ENCODE measurements at regions not wholly inside any gene's neighbourhood (a gene's known extent, or its start where the extent isn't known, plus 50 kb on each side); places are given as distances from the start of the nearest gene placed in this dataset.

GRCh38 chr11:42713279-42713678 lies 598.5 kb upstream of the API5 start:
- H3K36me3 ChIP-seq (ENCODE audit: control insufficient read depth in 3 of 3, insufficient read depth in 2 of 3, low read depth in 1 of 3, low read length in 3 of 3) = no peaks in the 10 kb centered on the region
- WGBS, 3 donors = 57 to 59% (median 57%) methylated on average over 1 of the region's 1 CpG
- H3K27me3 ChIP-seq (ENCODE audit: control insufficient read depth in 3 of 3, insufficient read depth in 3 of 3, low read length in 3 of 3) = no peaks in the 10 kb centered on the region
- no peaks in the 10 kb centered on the region for H3K4me1 ChIP-seq (ENCODE audit: control insufficient read depth in 3 of 3, insufficient read depth in 2 of 3, low read depth in 1 of 3, low read length in 2 of 3)
- no peaks in the 10 kb centered on the region for H3K9me3 ChIP-seq (ENCODE audit: control insufficient read depth in 2 of 2, insufficient read depth in 1 of 2, low read depth in 1 of 2, low read length in 1 of 2)
- DNase-seq (no peak), FAIRE-seq (no peak)
- H3K4me3 ChIP-seq (ENCODE audit: low read depth in 1 of 3, low read length in 3 of 3) = no peak overlapping the region
- no peak overlapping the region for H3K27ac ChIP-seq (ENCODE audit: low read depth in 1 of 3, low read length in 2 of 3)

GRCh38 chr11:42713753-42714152 lies 598.0 kb upstream of the API5 start:
- 60 to 81% (median 70%) methylated on average over 1 of the region's 1 CpG for WGBS, 3 donors
- FAIRE-seq = no peak

GRCh38 chr11:42720716-42721563 lies 590.9 kb upstream of the API5 start:
- no peak for FAIRE-seq
- Histone ChIP-seq H3K9me3 (ENCODE audit: control insufficient read depth in 2 of 2, insufficient read depth in 1 of 2, low read depth in 1 of 2, low read length in 1 of 2) (no peaks in the 10 kb centered on the region), H3K27ac (ENCODE audit: low read depth in 1 of 3, low read length in 2 of 3) (no peak overlapping the region), H3K4me1 (ENCODE audit: control insufficient read depth in 3 of 3, insufficient read depth in 2 of 3, low read depth in 1 of 3, low read length in 2 of 3) (no peaks in the 10 kb centered on the region), H3K36me3 (ENCODE audit: control insufficient read depth in 3 of 3, insufficient read depth in 2 of 3, low read depth in 1 of 3, low read length in 3 of 3) (no peaks in the 10 kb centered on the region), H3K4me3 (ENCODE audit: low read depth in 1 of 3, low read length in 3 of 3) (no peak overlapping the region), H3K27me3 (ENCODE audit: control insufficient read depth in 3 of 3, insufficient read depth in 3 of 3, low read length in 3 of 3) (no peaks in the 10 kb centered on the region)
- DNase-seq = no peak
- 54 to 62% (median 57%) methylated on average over 3 of the region's 3 CpGs for WGBS, 3 donors

More at GRCh38 chr11:42713753-42714152, 598.0 kb upstream of the API5 start:
- DNase-seq = no peak
- no peak overlapping the region for H3K4me3 ChIP-seq (ENCODE audit: low read depth in 1 of 3, low read length in 3 of 3)
- no peaks in the 10 kb centered on the region for H3K9me3 ChIP-seq (ENCODE audit: control insufficient read depth in 2 of 2, insufficient read depth in 1 of 2, low read depth in 1 of 2, low read length in 1 of 2)
- H3K27ac ChIP-seq (ENCODE audit: low read depth in 1 of 3, low read length in 2 of 3) = no peak overlapping the region
- no peaks in the 10 kb centered on the region for H3K4me1 ChIP-seq (ENCODE audit: control insufficient read depth in 3 of 3, insufficient read depth in 2 of 3, low read depth in 1 of 3, low read length in 2 of 3)
- no peaks in the 10 kb centered on the region for H3K27me3 ChIP-seq (ENCODE audit: control insufficient read depth in 3 of 3, insufficient read depth in 3 of 3, low read length in 3 of 3)
- no peaks in the 10 kb centered on the region for H3K36me3 ChIP-seq (ENCODE audit: control insufficient read depth in 3 of 3, insufficient read depth in 2 of 3, low read depth in 1 of 3, low read length in 3 of 3)

GRCh38 chr11:42727879-42728278 lies 583.9 kb upstream of the API5 start:
- FAIRE-seq (no peak), DNase-seq (no peak)
- Histone ChIP-seq H3K9me3 (ENCODE audit: control insufficient read depth in 2 of 2, insufficient read depth in 1 of 2, low read depth in 1 of 2, low read length in 1 of 2) (no peaks in the 10 kb centered on the region), H3K4me3 (ENCODE audit: low read depth in 1 of 3, low read length in 3 of 3) (no peak overlapping the region), H3K27me3 (ENCODE audit: control insufficient read depth in 3 of 3, insufficient read depth in 3 of 3, low read length in 3 of 3) (no peaks in the 10 kb centered on the region), H3K36me3 (ENCODE audit: control insufficient read depth in 3 of 3, insufficient read depth in 2 of 3, low read depth in 1 of 3, low read length in 3 of 3) (no peaks in the 10 kb centered on the region), H3K27ac (ENCODE audit: low read depth in 1 of 3, low read length in 2 of 3) (no peak overlapping the region), H3K4me1 (ENCODE audit: control insufficient read depth in 3 of 3, insufficient read depth in 2 of 3, low read depth in 1 of 3, low read length in 2 of 3) (no peaks in the 10 kb centered on the region)
- 26 to 38% (median 38%) methylated on average over 1 of the region's 1 CpG for WGBS, 3 donors

GRCh38 chr11:42762348-42762747 lies 549.4 kb upstream of the API5 start:
- H3K9me3 ChIP-seq (ENCODE audit: control insufficient read depth in 2 of 2, insufficient read depth in 1 of 2, low read depth in 1 of 2, low read length in 1 of 2) = no peaks in the 10 kb centered on the region
- H3K4me3 ChIP-seq (ENCODE audit: low read depth in 1 of 3, low read length in 3 of 3) = no peak overlapping the region
- no peak overlapping the region for H3K27ac ChIP-seq (ENCODE audit: low read depth in 1 of 3, low read length in 2 of 3)
- no peak for FAIRE-seq
- no peaks in the 10 kb centered on the region for H3K36me3 ChIP-seq (ENCODE audit: control insufficient read depth in 3 of 3, insufficient read depth in 2 of 3, low read depth in 1 of 3, low read length in 3 of 3)
- H3K27me3 ChIP-seq (ENCODE audit: control insufficient read depth in 3 of 3, insufficient read depth in 3 of 3, low read length in 3 of 3) = no peaks in the 10 kb centered on the region
- H3K4me1 ChIP-seq (ENCODE audit: control insufficient read depth in 3 of 3, insufficient read depth in 2 of 3, low read depth in 1 of 3, low read length in 2 of 3) = no peaks in the 10 kb centered on the region
- no peak for DNase-seq
- 50 to 70% (median 67%) methylated on average over 1 of the region's 1 CpG for WGBS, 3 donors

- Histone ChIP-seq H3K4me3 (ENCODE audit: low read depth in 1 of 3, low read length in 3 of 3) (no peak overlapping the region), H3K36me3 (ENCODE audit: control insufficient read depth in 3 of 3, insufficient read depth in 2 of 3, low read depth in 1 of 3, low read length in 3 of 3) (no peaks in the 10 kb centered on the region), H3K27me3 (ENCODE audit: control insufficient read depth in 3 of 3, insufficient read depth in 3 of 3, low read length in 3 of 3) (no peaks in the 10 kb centered on the region), H3K9me3 (ENCODE audit: control insufficient read depth in 2 of 2, insufficient read depth in 1 of 2, low read depth in 1 of 2, low read length in 1 of 2) (no peaks in the 10 kb centered on the region), H3K4me1 (ENCODE audit: control insufficient read depth in 3 of 3, insufficient read depth in 2 of 3, low read depth in 1 of 3, low read length in 2 of 3) (no peaks in the 10 kb centered on the region), H3K27ac (ENCODE audit: low read depth in 1 of 3, low read length in 2 of 3) (no peak overlapping the region)
- whole genome bisulfite sequencing, 3 donors = 91 to 96% (median 92%) methylated on average over 2 of the region's 2 CpGs
- DNase-seq (no peak), FAIRE-seq (no peak)
These were observed 546.9 kb upstream of the API5 start for GRCh38 chr11:42764936-42765335.

GRCh38 chr11:42768576-42768975 lies 543.2 kb upstream of the API5 start:
- H3K27ac ChIP-seq (ENCODE audit: low read depth in 1 of 3, low read length in 2 of 3) = no peak overlapping the region
- H3K4me1 ChIP-seq (ENCODE audit: control insufficient read depth in 3 of 3, insufficient read depth in 2 of 3, low read depth in 1 of 3, low read length in 2 of 3) = no peaks in the 10 kb centered on the region
- H3K36me3 ChIP-seq (ENCODE audit: control insufficient read depth in 3 of 3, insufficient read depth in 2 of 3, low read depth in 1 of 3, low read length in 3 of 3) = no peaks in the 10 kb centered on the region
- WGBS, 3 donors = 35 to 69% (median 42%) methylated on average over 2 of the region's 2 CpGs
- no peaks in the 10 kb centered on the region for H3K9me3 ChIP-seq (ENCODE audit: control insufficient read depth in 2 of 2, insufficient read depth in 1 of 2, low read depth in 1 of 2, low read length in 1 of 2)
- H3K27me3 ChIP-seq (ENCODE audit: control insufficient read depth in 3 of 3, insufficient read depth in 3 of 3, low read length in 3 of 3) = no peaks in the 10 kb centered on the region
- no peak overlapping the region for H3K4me3 ChIP-seq (ENCODE audit: low read depth in 1 of 3, low read length in 3 of 3)
- FAIRE-seq = no peak
- DNase-seq = no peak

- no peaks in the 10 kb centered on the region for H3K36me3 ChIP-seq (ENCODE audit: control insufficient read depth in 3 of 3, insufficient read depth in 2 of 3, low read depth in 1 of 3, low read length in 3 of 3)
- DNase-seq (peak; percentile 33), FAIRE-seq (no peak)
- no peaks in the 10 kb centered on the region for H3K4me1 ChIP-seq (ENCODE audit: control insufficient read depth in 3 of 3, insufficient read depth in 2 of 3, low read depth in 1 of 3, low read length in 2 of 3)
- no peak overlapping the region for H3K27ac ChIP-seq (ENCODE audit: low read depth in 1 of 3, low read length in 2 of 3)
- H3K9me3 ChIP-seq (ENCODE audit: control insufficient read depth in 2 of 2, insufficient read depth in 1 of 2, low read depth in 1 of 2, low read length in 1 of 2) = no peaks in the 10 kb centered on the region
- no peak overlapping the region for H3K4me3 ChIP-seq (ENCODE audit: low read depth in 1 of 3, low read length in 3 of 3)
- no peaks in the 10 kb centered on the region for H3K27me3 ChIP-seq (ENCODE audit: control insufficient read depth in 3 of 3, insufficient read depth in 3 of 3, low read length in 3 of 3)
- WGBS, 3 donors = 0 to 28% (median 19%) methylated on average over 1 of the region's 1 CpG
These were observed 541.2 kb upstream of the API5 start for GRCh38 chr11:42770444-42771065.
